ENCODE measurements at regions not wholly inside any gene's neighbourhood (a gene's known extent, or its start where the extent isn't known, plus 50 kb on each side); places are given as distances from the start of the nearest gene placed in this dataset.

- no peaks in the 10 kb centered on the region for H4K20me1 ChIP-seq (ENCODE audit: insufficient read depth, low read length)
- H3K4me1 ChIP-seq (ENCODE audit: insufficient read depth, low read length) = no peaks in the 10 kb centered on the region
- H3K4me2 ChIP-seq (ENCODE audit: low read depth, low read length) = no peak overlapping the region
- no peak overlapping the region for H2AFZ ChIP-seq (ENCODE audit: low read length)
- no peak overlapping the region for H3K4me3 ChIP-seq (replicated peaks in 1 of 3; ENCODE audit: insufficient read depth in 1 of 3, low read depth in 2 of 3, low read length in 3 of 3)
- intact Hi-C loops (cut with micrococcal nuclease; ENCODE audit: unreplicated experiment) = no loop called here
- ATAC-seq (no peak), FAIRE-seq (no peak), DNase-seq (ENCODE audit: low spot score) (no peak)
- ChIA-PET POLR2A (no interaction called here), CTCF (ENCODE audit: low intra/inter-chr PET ratio, low total read pairs) (no interaction called here)
- H3K36me3 ChIP-seq (replicated peaks in 1 of 2; ENCODE audit: control insufficient read depth in 1 of 2, insufficient read depth in 2 of 2, low read length in 2 of 2) = no peaks in the 10 kb centered on the region
- no peaks in the 10 kb centered on the region for H3K79me2 ChIP-seq (ENCODE audit: insufficient read depth, low read length)
- BruUV-seq (replicated peaks) = no TSS peak
- in situ Hi-C loops (cut with HindIII; ENCODE audit: extremely low pct_ligation_motif_present, low pct_unique_long_range_greater_than_20kb) = no loop called here
- H3K9ac ChIP-seq (ENCODE audit: insufficient read depth, low read depth, low read length) = no peak overlapping the region
- H3K27ac ChIP-seq (ENCODE audit: extremely low read length, insufficient read depth, low read length) = no peak overlapping the region
- H3K9me3 ChIP-seq (ENCODE audit: low read length) = 0 out of 2 replicates have a peak, but pooled peaks cover 3% of the 10 kb centered on the region
- no peaks in the 10 kb centered on the region for H3K27me3 ChIP-seq (ENCODE audit: control insufficient read depth in 1 of 2, insufficient read depth in 2 of 2, low read length in 2 of 2)
- TF ChIP-seq MAFK (conservative IDR thresholded peaks at IDR 0.05 in 1 of 2, IDR thresholded peaks at IDR 0.05 in 1 of 2; ENCODE audit: low read length in 2 of 2) (no peak), THAP7 (CRISPR knock-in tag; IDR thresholded peaks at IDR 0.05) (no peak), JUND (CRISPR knock-in tag; IDR thresholded peaks at IDR 0.05) (no peak), GMEB2 (CRISPR knock-in tag; IDR thresholded peaks at IDR 0.05; ENCODE audit: low read depth) (no peak), ZNF841 (CRISPR knock-in tag; IDR thresholded peaks at IDR 0.05; ENCODE audit: borderline replicate concordance) (no peak), GFI1 (CRISPR knock-in tag; IDR thresholded peaks at IDR 0.05; ENCODE audit: borderline replicate concordance) (no peak), ZNF263 (CRISPR knock-in tag; IDR thresholded peaks at IDR 0.05) (no peak)
- 3% methylated on average over 3 of the region's 3 CpGs for WGBS (ENCODE audit: low lambda C conversion rate)
Observed at GRCh38 chr2:57185568-57185967, 861.0 kb upstream of the VRK2 start.

- Histone ChIP-seq H3K9ac (ENCODE audit: insufficient read depth, low read depth, low read length) (no peak overlapping the region), H3K27me3 (ENCODE audit: control insufficient read depth in 1 of 2, insufficient read depth in 2 of 2, low read length in 2 of 2) (no peaks in the 10 kb centered on the region), H2AFZ (ENCODE audit: low read length) (no peak overlapping the region), H3K4me2 (ENCODE audit: low read depth, low read length) (no peak overlapping the region), H3K9me3 (ENCODE audit: low read length) (0 out of 2 replicates have a peak, but pooled peaks cover 3% of the 10 kb centered on the region), H3K4me3 (replicated peaks in 1 of 3; ENCODE audit: insufficient read depth in 1 of 3, low read depth in 2 of 3, low read length in 3 of 3) (no peak overlapping the region), H3K79me2 (ENCODE audit: insufficient read depth, low read length) (no peaks in the 10 kb centered on the region), H4K20me1 (ENCODE audit: insufficient read depth, low read length) (no peaks in the 10 kb centered on the region), H3K4me1 (ENCODE audit: insufficient read depth, low read length) (no peaks in the 10 kb centered on the region), H3K27ac (ENCODE audit: extremely low read length, insufficient read depth, low read length) (no peak overlapping the region), H3K36me3 (replicated peaks in 1 of 2; ENCODE audit: control insufficient read depth in 1 of 2, insufficient read depth in 2 of 2, low read length in 2 of 2) (no peaks in the 10 kb centered on the region)
- DNase-seq (ENCODE audit: low spot score) = no peak
- ATAC-seq = no peak
- intact Hi-C loops (cut with micrococcal nuclease; ENCODE audit: unreplicated experiment) (no loop called here), in situ Hi-C loops (cut with HindIII; ENCODE audit: extremely low pct_ligation_motif_present, low pct_unique_long_range_greater_than_20kb) (no loop called here)
- 13% methylated on average over 2 of the region's 2 CpGs for WGBS (ENCODE audit: low lambda C conversion rate)
- BruUV-seq (replicated peaks) = no TSS peak
- no peak for FAIRE-seq
- ChIA-PET POLR2A (no interaction called here), CTCF (ENCODE audit: low intra/inter-chr PET ratio, low total read pairs) (no interaction called here)
- TF ChIP-seq NCOR1 (IDR thresholded peaks at IDR 0.05; ENCODE audit: borderline replicate concordance, low read length) = no peak
- TF ChIP-seq TBX2 (CRISPR knock-in tag; IDR thresholded peaks at IDR 0.05; ENCODE audit: borderline replicate concordance) = no peak
Observed at GRCh38 chr2:57190007-57190406, 856.6 kb upstream of the VRK2 start.
